Fibroblast of pulmonary artery (primary cell): ENCODE measurements at regions not wholly inside any gene's neighbourhood (a gene's known extent, or its start where the extent isn't known, plus 50 kb on each side); places are given as distances from the start of the nearest gene placed in this dataset.
"Not testable (repeated sequence)": the region's sequence is repeated elsewhere in the genome, so short reads cannot be mapped to it uniquely, and the experiment has no call there.

Source experiments
- DNase-seq: peaks from one replicate; pipeline ENCODE4 v3.0.0-alpha.2; 2010; ENCODE audit warnings: low read depth
- H3K4me3 ChIP-seq: replicated peaks from 2 replicates; pipeline ENCODE4 v1.5.1; 2011; ENCODE audit warnings: low read depth, mild to moderate bottlenecking, control low read depth, low read length, moderate library complexity
- TF ChIP-seq, protein P1 (sequence below): IDR thresholded peaks from 2 replicates; pipeline ENCODE4 v1.5.1; 2011; ENCODE audit warnings: mild to moderate bottlenecking, control low read depth, low read length, inconsistent platforms; ENCODE audit errors: missing control alignments

- TF ChIP-seq, protein P1, sequence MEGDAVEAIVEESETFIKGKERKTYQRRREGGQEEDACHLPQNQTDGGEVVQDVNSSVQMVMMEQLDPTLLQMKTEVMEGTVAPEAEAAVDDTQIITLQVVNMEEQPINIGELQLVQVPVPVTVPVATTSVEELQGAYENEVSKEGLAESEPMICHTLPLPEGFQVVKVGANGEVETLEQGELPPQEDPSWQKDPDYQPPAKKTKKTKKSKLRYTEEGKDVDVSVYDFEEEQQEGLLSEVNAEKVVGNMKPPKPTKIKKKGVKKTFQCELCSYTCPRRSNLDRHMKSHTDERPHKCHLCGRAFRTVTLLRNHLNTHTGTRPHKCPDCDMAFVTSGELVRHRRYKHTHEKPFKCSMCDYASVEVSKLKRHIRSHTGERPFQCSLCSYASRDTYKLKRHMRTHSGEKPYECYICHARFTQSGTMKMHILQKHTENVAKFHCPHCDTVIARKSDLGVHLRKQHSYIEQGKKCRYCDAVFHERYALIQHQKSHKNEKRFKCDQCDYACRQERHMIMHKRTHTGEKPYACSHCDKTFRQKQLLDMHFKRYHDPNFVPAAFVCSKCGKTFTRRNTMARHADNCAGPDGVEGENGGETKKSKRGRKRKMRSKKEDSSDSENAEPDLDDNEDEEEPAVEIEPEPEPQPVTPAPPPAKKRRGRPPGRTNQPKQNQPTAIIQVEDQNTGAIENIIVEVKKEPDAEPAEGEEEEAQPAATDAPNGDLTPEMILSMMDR, result no peak
- H3K4me3 ChIP-seq, result no peak overlapping the region
These were observed 317.5 kb downstream of the RAPGEF2 start for GRCh38 chr4:159420162-159421057.

DNA sequence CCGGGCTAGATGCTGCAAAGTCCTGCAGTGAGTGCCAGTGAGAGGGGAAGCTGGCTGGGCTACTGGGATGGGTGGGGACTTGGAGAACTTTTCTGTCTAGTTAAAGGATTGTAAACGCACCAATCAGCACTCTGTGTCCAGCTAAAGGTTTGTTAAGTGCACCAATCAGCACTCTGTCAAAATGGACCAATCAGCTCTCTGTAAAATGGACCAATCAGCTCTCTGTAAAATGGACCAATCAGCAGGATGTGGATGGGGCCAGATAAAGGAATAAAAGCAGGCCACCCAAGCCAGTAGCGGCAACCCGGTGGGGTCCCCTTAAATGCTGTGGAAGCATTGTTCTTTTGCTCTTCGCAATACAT is 318.2 kb downstream of the RAPGEF2 start:
- not testable (repeated sequence) for DNase-seq, H3K4me3 ChIP-seq

More at GRCh38 chr4:159420162-159421057, 317.5 kb downstream of the RAPGEF2 start:
- DNase-seq, result no peak

DNA sequence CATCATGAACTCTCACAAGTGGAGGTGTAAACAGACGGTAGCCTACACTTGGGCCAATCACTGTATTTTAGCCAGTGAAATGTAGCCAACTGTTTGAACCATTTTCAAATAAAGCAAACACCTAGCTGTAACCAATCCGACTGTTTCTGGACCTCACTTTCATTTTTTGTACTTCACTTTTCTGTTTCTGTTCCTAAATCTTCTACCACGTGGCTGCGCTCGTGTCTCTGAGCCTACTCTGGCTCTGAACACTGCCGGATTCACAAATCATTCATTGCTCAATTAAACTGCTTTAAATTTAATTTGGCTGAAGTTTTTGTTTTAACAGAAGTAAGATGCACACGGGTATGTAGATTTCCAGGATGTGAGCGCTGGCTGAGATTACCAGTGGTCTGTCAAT is 319.1 kb downstream of the RAPGEF2 start:
- DNase-seq, result no peak
- TF ChIP-seq, protein P1, result no peak
- H3K4me3 ChIP-seq, result no peak overlapping the region

DNA sequence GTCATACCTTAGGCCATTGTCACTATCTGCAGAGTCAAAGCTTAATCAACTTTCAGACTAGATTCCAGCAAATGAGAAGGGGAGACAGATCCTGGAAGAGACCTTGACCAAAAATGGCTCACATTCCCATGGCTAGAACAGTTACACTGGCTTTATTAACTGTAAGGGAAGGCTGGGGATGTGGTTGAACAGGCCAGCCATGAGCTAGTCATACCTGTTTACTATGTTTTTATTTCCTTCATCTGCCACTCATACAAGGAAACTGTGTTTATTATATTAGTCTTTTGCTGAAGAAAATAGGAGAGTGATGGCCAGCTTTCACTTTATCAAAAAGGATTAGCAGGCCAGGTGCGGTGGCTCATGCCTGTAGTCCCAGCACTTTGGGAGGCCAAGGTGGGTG is 319.7 kb downstream of the RAPGEF2 start:
- DNase-seq, result no peak
- TF ChIP-seq, protein P1, result no peak
- no peak overlapping the region for H3K4me3 ChIP-seq

DNA sequence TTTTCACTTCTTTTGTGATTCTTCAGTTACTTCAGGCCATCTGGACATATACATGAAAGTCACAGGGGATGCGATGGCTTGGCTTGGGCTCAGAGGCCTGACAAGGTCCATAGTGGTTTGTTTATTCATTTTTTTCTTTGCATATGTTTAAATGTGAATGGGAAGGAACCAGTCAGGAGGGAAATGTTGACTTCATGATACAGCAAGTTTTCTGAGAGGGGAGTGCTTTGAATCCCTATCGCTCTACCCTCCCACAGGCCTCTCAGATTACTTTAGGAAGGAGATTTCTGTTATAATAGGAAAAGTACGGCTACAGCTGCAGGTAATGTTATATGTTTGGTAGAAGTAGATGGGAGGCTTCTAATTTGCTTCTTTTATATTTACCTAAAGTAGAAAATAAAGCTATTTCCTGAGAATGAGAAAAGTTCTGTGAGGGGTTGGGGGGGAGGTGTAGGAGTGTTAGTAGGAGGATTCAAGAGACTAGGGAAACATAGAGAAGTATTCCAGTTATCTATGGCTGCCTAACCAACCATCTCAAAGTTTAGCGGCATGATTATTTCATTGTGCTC is 322.9 kb downstream of the RAPGEF2 start:
- no peak for DNase-seq
- TF ChIP-seq, protein P1, result no peak
- H3K4me3 ChIP-seq, result no peak overlapping the region

GRCh38 chr4:159428293-159428692 is 325.4 kb downstream of the RAPGEF2 start:
- TF ChIP-seq, protein P1, result no peak
- no peak for DNase-seq
- H3K4me3 ChIP-seq, result no peak overlapping the region

DNA sequence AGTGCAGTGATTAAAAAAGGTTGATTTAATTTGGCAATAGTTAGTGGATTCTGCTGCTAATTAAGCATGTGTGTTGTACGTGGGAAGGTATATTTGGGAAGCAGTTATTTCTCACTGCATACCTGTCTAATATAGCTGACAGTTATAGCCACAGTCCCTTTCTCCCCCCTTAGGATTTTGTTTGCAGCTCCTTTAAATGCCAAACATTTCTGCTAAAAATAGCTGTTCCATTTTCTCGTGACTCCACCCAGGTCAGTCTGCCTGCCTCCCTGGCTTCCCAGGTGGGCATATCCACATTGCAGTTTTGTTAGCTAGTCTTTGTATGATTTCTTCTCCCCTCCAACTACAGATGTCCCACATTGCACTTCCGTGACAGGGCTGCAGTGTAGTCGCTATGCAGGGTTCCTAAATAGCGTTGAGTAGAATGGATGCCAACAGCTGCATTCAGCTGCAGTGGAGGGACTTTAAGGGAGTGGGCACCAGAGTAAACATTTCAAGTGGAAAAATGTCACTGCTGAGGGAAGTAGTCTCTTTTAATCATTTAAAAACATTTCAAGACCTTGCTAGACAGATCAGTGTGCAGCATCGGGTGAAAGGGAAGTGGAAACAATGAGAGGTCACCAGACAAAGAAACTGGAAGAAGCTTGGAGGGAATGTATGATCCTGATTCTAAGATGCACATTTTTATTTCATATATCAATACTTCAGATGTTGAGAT is 326.3 kb downstream of the RAPGEF2 start:
- no peak overlapping the region for H3K4me3 ChIP-seq
- TF ChIP-seq, protein P1, result no peak
- no peak for DNase-seq
